GM18870 (cell line): ENCODE measurements at regions not wholly inside any gene's neighbourhood (a gene's known extent, or its start where the extent isn't known, plus 50 kb on each side); places are given as distances from the start of the nearest gene placed in this dataset.

Experiments used
- ATAC-seq: cut with Tn5 transposase; IDR thresholded peaks from one replicate; pipeline ENCODE4 v1.9.1; 2021; ENCODE audit warnings: moderate library complexity; ENCODE audit not compliant: unreplicated experiment

DNA sequence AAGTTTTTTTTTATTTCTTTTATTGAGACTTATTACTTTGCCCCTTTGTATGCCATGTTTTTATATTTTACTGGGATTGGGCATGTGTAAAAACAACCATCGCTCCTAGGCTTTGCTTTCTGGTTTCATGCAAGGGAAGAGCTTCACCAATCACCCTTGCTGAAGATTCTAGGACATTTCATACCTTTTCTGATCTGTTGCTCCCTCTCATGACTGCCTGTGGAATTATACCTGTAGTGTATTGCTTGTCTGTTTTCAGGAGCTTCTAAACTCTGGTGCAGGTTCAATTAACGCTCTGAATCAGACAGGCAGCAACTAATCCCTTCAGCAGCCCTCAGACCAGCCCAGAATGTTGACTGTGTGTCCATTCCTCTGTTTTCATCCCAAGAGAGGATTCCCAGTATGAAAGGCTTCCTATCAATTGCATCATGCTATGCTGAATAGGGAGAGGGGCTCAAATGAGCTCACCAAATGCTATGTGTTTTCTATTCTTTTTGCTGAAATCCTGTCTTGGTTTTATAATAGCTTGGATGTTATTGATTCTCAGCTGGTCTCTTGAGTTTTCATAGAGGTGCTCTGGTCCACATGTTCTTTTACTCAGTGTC is 572.9 kb upstream of the CDH6 start:
- no peak for ATAC-seq

DNA sequence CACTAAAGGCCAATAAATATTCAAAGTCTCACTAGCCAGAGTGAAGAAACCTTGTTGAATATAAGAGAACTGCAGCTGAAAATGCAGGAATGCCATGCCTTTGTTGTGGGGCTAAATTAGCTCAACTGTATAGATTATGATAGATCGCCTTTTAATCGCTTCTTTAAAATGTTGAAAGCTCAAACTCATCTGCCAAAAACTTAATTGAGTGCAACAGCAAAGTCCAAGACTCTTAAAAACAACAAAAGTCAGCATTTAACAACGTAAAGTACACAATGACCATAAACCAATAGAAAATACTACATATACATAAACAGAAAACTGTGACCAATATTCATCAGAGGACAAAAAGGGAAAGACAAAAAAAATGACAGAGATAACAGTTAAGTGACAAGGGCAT is 585.0 kb upstream of the CDH6 start:
- ATAC-seq: no peak

DNA sequence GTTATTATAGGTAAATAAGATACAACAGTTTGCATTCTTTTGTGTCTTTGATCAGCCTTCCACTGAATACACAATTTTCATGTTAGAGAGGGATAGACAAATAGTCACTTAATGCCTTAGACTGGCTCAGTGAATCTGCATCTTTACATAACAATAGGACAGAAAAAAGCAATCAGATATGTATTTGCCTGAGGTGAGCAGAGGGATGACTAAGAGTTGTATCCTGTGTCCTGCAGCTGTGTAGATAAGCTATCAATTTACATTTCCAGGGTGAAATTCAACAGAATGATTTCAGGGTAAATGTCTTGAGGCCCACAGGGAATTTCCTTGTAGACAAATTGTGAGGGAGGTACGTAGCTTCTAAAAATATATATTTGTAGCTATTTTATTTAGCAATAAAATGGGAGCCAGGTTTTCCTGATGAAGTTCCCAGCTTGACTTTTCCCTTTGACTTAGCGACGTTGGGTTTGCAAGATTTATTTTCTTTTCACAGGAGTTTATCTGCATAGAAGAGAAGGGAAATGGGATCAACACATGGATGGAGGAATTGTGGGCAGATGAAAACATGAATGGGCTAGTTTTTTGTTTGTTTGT is 586.1 kb upstream of the CDH6 start:
- no peak for ATAC-seq

DNA sequence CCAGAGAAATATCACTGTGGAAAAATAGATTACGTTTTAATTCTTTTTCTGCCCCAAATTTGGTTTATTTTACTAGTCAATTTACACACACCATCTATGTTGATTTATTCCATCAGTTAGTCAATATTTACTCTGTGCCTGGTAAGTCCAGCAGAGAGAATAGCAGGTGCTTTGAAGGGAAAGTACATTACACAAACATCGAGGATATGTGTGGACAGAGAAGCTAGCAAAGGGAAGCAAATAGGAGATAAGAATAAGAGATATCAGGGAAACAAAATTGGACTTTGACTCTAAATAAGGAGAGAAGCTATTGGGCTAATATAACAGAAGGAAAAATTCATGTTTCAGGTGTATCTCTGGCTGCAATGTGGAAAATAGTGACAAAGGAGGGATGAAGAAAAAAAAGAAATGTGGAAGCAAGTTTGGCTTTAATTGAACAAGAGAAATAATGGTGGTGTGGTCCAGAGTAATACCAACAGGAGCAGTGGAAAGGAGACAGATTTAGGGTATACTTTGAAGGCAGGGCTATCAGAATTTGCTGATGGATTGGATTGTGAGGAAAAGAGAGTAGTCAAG is 587.7 kb upstream of the CDH6 start:
- ATAC-seq: no peak

DNA sequence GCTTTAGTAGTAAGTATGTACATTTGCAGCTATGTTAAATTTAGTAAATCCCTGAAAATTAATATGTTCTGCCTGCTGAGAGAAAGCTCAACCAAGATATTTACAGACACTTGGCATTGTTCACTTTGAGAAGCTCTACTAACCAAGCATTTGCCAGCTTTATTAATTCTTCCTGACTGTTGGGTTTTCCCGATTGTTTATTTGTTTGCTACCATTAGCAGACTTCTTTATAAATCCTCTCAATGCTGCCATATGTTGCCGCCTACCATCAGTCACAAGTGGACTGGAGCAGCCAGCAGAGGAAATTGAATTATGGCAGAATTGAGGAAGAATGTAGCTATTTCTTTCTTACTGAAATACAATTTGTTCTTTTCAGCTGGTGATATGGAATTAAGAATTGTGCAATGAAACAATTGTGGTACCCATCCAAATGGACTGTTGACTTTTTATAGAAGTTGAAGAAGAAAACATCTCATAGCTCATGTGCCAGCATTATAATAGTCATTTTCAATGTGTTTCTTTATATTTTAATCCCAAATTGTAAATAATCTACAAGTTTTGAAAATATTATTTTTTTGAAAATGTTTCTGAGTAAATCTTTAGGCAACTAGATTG is 588.7 kb upstream of the CDH6 start:
- no peak for ATAC-seq

DNA sequence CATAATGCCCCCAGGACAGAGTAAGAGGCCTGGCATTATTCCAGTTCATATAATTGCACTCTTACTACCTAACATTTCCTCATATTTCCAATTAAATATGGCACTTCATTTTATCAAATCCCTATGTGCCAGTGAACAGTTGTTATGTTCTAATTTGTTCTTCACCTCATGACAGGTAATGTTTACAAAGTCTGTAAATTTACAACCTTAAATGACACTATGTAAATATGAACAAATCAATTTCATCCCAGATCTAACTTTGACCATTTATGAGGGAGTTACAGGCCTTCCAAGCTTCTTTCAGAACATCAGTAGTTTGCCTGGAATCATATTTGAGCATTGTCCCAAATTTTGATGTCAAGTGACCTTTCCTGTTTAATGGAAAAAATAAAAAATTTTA is 592.6 kb upstream of the CDH6 start:
- no peak for ATAC-seq

DNA sequence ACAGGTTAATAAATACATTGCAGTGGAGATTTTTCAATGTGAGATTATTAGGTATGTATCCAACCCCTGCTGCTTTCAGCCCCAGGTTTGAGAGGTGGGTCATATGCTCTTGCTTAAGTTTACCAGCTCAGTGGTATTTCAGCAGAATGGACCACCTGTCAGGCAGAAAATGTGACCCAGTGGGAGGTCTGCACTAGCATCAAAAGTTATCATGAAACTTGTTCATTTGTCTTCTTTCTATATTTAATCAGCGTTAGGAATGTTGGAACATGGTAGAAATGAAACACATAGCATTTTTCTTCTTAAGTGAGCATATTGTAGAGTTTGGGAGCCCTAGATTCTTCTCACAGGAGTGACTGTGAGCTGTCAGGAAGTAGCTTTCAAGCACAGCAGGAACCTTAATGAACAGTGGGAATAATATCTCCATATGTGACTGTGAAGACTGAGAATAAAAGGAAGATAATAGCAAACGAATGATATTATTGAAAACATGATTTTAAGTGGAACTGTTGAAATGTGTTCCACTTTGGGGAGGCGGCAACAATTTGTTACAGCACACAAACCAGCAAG is 596.9 kb upstream of the CDH6 start:
- no peak for ATAC-seq

DNA sequence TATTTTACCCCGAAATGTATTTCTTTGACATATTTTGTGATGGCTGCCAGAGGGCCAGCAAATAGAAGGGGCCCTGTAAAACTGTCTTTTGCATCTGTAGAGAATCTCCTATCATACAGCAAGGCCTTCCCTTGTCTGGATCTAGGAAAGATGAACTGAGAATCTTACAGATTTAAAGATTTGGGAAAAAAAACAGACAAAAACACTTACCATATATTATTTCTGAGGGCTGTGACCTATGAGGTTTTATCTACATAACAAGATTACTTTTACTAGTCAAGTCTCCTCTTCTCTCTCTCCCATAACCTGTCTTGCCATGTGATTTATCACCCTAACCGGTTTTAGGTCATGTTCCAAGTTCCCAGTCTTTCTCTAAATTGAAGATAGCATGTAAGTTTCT is 599.2 kb upstream of the CDH6 start:
- no peak for ATAC-seq

DNA sequence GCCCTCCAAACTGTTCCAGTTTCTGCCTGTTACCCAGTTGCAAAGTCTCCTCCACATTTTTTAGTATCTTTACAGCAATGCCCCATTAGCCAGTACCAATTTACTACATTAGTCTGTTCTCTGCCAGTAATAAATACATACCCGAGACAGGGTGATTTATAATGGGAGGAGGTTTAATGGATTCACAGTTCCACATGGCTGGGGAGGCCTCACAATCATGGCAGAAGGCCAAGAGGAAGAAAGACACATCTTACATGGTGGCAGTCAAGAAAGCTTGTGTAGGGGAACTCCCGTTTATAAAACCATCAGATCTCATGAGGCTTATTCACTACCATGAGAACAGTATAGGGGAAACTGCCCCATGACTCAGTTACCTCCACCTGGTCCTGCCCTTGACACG is 600.7 kb upstream of the CDH6 start:
- ATAC-seq: no peak

DNA sequence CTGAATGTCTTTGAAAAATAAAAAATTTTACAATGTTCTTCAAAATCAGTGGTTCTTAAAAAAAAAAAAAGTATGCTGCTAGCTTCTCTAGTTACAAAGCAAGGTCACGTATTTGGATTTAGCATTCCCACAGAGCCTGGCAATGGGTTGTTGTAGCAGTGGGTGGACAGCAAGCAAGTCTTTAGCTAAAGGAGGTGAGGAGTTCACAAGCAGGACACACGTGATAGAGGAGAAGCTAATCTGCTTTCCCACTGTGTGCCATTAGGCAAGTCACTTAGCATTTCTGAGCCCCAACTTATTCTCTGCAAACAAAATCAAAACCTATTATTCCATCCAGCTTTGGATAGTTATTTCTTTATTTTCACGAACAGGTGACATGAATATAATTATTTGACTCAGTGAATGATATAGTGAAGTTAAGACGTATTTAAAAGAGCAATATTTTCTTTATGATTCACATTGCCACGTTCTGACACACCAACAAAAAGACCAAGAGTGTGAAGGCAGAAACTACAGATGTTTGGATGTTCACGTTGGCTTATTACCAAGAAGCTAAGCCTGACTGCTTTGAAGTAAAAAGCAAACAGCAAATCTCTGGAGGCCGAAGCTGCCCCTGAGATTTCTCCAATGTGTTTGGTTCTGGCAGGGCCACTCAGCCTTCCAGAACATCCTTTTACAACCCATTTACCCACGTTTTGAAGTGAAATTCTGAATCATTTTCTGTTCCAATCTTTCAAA is 612.1 kb upstream of the CDH6 start:
- ATAC-seq: no peak

DNA sequence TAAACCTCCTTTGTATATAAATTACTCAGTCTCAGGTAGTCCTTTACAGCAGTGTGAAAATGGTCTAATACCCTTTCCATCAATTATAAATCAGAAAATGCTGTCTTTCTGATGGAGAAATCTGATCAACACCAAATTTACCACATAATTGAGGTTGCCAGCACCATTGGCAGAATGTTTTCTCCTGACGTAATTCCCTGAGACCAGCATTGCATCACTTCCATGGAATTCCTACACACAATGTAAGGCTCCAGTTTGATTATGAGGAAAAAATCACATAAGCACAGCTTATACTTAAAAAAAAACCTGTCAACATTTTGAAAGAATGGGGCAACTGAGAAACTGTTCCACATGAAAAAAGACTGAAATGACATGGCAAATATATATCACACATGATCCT is 618.7 kb upstream of the CDH6 start:
- no peak for ATAC-seq

DNA sequence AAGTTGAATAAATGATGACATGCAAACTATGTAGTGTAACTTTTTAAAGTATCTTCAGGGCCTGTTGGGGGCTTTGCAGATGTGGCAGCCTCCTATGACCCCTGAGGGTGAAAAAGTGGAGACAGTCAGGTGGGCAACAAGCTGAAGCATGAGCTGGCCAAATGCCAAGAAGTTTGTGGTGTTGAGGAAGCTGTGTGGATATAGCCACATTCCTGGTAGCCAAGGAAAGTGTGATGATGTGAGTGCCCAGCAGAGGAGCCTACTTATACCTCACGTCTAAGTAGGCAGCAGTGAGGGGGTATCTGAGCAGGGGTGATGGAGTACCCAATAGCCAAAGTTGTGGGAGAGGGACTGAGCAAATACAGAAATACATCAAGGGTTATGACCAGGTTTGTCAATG is 621.2 kb upstream of the CDH6 start:
- no peak for ATAC-seq

DNA sequence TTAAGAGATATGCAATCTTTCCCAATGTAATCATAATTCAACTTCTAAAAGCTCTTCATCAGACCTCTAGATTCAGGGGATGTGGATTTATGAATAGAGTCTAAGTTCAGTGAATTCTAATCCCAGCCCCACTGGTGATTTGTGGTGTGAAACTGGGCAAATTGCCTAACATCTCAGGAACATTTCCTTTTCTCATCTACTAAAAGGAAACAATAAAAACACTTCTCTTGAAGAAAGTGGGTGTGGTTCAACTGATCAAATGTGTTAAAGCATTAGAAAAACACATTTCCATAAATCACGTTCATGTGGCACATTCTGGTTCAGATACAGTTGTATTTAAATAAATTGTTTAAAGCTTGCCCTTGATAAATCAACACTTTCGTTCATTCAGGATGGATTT is 631.7 kb upstream of the CDH6 start:
- no peak for ATAC-seq

DNA sequence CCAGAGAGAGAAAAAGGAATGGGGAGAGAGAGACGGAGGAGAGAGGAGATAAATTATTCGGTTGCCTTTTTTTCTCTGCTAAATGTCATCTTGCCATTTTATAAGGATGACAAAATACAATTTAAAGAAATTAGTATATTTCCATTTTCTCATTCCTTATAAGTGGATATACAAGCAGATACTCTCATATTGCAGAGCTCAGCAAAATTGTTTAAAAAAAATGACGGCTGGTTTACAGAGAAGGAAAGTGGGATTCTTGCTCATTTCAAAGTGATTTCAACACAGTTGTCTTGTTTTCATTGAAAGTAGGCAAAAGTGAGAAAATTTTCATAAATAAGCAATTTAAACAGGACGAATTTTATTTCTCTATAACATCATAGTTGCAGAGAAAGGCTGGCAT is 641.9 kb upstream of the CDH6 start:
- no peak for ATAC-seq

DNA sequence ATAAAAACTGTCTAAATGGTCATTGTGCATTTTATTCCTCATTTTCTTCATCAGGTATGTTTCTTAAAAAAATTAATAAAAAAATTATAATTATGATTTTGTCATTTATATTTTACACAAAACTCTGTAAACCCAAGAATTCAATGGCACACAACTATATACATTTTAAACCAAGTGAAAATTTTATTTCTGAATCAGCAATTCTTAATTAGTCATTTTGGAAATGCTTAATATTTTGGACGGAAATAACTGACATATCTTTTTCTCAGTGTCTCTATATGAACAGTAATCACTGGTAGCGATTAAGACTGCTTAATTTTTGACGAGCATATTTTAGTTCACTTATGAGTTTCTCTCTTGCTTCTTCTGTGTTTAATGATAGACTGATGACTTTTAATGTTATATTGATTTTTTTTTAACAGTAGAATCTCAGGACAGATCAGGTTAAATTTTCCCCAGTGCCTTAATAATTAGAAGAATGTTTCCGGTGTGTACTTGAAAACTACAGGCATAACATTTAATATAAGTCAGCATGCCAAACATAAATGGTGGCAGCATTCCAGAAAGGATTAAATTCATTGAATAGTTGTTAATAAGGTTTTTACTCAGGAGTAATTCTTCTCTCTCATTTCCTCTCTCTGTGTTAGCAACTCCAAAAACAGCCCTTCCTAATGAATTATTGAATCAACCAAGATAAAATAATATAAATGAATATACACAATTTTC is 644.7 kb upstream of the CDH6 start:
- ATAC-seq: no peak

DNA sequence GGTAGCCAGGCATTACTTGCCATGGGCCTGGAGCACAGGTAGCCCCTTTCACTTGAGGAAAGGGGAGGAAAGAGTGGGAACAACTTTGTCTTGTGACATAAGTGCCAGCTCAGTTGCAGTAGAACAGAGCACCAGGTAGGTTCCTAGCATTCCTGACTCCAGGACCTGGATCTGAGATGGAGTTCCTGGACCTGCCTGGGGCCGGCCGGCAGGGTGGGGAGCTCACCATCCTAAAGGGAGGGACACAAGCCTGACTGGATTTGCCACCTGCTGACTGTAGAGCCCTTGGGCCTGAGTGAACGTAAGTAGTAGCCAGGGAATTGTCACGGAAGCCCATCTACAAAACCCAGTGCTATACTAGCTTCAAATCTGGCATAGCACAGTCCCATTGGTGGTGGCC is 653.3 kb upstream of the CDH6 start:
- ATAC-seq: no peak

DNA sequence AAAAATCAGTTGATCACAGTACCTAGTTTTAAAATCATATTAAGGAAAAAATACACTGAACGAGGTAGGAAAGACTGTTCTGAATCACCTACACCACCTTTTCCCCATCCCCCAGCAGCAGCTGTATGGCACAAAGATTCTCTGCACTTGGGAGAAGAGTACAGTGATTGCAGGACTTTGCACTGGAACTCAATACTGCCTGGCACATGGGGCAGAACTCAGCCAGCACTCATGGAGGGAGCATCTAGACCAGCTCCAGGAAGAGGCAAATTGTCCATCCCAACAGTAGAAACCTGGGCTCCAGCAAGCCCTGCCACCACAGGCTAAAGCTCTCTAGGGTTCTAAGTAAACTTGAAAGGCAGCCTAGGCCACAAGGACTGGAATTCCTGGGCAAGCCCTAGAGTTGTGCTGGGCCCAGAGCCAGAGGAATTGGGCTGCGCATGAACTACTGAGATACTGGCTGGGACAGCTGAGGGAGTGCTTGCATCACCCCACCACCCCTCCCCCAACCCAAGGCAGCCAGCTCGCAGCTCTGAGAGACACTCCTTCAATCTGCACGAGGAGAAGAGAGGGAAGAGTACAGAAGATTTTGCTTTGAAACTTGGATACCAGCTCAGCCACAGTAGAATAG is 654.4 kb upstream of the CDH6 start:
- no peak for ATAC-seq

DNA sequence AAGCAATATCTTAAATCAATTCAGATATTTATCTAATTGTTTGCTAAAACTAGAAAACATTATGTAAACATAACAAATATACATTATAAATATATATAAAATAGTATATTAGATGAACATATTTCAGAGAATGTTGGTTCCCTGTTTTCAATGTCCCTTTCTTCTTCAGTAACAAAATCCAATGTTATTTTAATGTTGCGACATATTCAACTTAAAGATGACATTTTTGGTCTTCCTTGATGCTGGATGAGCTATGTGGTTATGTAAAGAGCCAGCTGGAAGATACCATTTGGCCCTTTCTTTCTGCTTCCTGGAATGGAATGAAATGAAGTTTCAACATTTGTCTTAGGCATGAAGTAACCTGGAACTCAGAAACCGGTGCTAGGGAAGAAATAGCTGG is 668.1 kb upstream of the CDH6 start:
- no peak for ATAC-seq

DNA sequence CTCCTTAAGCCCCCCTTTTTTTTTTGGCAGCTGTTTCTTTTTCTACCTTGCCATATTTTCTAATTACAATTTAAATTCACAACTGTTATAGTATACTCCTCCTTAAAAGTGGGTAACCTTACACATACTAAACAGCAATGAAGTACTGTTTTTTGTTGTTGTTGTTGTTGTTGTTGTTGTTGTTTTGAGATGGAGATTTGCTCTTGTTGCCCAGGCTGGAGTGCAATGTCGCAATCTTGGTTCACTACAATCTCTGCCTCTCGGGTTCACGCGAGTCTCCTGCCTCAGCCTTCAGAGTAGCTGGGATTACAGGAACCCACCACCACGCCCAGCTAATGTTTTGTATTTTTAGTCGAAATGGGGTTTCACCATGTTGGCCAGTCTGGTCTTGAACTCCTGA is 669.1 kb upstream of the CDH6 start:
- ATAC-seq: no peak

DNA sequence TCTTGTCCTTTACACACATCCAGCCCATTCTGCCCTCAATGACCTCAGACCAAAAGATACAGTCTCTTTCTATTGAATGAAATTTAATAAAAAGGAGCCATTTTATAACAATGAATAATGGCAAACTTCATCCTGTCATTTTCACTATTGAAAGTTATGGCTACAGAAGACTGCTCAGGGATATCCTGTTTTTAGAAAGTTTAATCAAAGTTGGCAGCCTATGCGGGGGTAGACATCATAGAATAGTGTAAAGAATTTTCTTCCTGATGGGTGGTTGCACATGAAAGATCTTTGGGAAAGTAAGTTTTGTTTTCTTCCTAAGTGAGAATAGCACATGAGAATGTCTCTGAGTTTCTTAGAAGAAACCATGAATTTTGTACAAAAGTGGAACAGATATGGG is 670.4 kb upstream of the CDH6 start:
- ATAC-seq: no peak
